NCI-H2081 treated with DMSO at 0.1 percent for 48 hours (cell line): ENCODE measurements at regions not wholly inside any gene's neighbourhood (a gene's known extent, or its start where the extent isn't known, plus 50 kb on each side); places are given as distances from the start of the nearest gene placed in this dataset.
A peak's percentile ranks its signal among the peaks of the same experiment; 100 is the strongest.
"Not testable (repeated sequence)": the region's sequence is repeated elsewhere in the genome, so short reads cannot be mapped to it uniquely, and the experiment has no call there.

Experiments used
- DNase-seq: peaks from one replicate; lab custom pipeline; 2025; lab: John Stamatoyannopoulos, UW

DNA sequence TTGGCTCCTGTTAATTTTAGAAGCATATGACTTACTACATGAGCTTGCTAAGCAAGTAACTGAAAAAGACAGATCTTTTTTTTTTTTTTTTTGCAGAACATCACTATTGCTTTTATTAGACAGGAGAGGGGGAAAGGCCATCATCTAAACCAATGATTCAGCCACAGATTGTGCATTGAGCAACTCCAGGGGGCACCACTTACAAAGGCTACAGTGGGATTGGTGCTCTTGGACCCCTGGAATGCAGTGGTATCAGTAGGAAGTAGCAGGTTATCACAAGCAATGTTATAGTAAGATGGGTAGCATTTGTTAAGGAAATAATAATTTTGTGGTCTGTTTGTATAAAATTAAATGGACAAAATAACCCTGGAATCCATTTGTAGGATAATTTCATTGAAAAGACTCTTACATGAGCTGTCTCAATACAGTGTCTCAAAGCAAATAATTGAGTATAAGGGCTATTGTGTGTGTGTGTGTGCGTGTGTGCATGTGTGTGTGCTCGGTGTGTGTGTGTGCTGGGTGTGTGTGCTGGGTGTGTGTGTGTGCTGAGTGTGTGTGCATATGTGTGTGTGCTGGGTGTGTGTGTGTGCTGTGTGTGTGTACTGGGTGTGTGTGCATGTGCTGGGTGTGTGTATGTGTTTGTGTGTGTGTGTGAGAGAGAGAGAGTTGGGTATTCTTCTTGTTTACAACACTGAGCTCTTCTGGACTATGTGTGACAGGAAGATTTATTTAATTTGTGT lies 296.3 kb downstream of the PCDH7 start:
- no peak for DNase-seq

DNA sequence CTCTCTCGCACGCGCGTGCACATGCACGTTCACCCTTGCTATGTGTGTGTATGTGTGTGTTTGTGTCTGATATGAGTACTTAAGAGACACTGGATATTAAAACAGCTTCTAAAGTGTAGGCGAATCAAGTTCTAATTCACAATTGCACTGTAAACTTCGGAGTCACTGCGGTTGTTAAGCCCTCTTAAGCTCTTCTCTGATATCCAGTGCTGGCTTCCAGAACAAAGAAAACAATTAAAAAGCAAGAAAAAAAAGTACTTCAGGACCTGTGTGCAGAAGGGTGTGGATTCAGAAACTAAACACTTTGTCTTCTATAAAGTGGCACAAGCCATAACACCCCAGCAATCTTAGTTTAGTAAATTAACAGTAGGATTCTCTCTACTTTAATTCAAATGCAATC lies 300.2 kb downstream of the PCDH7 start:
- DNase-seq = no peak

GRCh38 chr4:31021008-31021407 lies 300.8 kb downstream of the PCDH7 start:
- DNase-seq = no peak

- no peak for DNase-seq
Observed at GRCh38 chr4:31022702-31023101, 302.5 kb downstream of the PCDH7 start.

- DNase-seq = no peak
Observed at GRCh38 chr4:31023109-31023508, 302.9 kb downstream of the PCDH7 start.

- DNase-seq = no peak
Observed at GRCh38 chr4:31023742-31024141, 303.6 kb downstream of the PCDH7 start.

DNA sequence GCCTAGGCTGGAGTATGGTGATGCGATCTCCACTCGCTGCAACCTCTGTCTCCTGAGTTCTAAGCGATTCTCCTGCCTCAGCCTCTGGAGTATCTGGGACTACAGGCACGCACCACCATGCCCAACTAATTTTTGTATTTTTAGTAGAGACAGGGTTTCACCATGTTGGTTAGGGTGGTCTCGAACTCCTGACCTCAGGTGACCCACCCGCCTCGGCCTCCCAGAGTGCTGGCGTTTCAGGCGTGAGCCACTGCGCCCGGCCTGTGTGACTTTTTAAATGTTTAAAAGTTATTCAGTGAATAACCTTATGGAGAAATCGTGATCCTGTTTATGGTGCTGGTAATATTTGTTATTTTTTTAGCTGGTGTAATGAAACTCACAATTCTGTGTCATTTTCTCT lies 304.6 kb downstream of the PCDH7 start:
- DNase-seq = not testable (repeated sequence)

GRCh38 chr4:31026256-31026655 lies 306.1 kb downstream of the PCDH7 start:
- DNase-seq = no peak

GRCh38 chr4:31034550-31034949 lies 314.4 kb downstream of the PCDH7 start:
- no peak for DNase-seq

DNA sequence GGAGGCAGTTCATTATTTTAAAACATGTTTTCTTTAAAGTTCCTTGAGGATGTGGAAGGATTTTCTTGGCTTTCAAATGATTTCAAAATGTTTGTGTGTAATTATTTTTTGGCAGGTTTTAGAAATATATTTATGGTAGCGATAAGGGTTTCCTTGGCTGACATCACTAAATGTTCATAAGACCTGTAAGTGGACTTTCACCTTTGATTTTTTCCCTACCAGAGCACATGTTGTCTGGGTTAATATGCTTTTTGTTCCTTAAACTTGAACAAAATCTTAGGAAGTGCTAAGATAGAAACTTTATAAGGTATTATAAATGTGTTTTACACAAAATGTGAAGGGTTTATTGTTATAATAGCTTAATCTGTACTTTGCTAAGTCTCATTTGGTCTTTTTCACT lies 315.6 kb downstream of the PCDH7 start:
- DNase-seq = no peak

GRCh38 chr4:31037703-31038102 lies 317.5 kb downstream of the PCDH7 start:
- DNase-seq = no peak

GRCh38 chr4:31039382-31039781 lies 319.2 kb downstream of the PCDH7 start:
- DNase-seq = no peak

GRCh38 chr4:31040106-31040505 lies 319.9 kb downstream of the PCDH7 start:
- DNase-seq = no peak

GRCh38 chr4:31041385-31041784 lies 321.2 kb downstream of the PCDH7 start:
- no peak for DNase-seq

DNA sequence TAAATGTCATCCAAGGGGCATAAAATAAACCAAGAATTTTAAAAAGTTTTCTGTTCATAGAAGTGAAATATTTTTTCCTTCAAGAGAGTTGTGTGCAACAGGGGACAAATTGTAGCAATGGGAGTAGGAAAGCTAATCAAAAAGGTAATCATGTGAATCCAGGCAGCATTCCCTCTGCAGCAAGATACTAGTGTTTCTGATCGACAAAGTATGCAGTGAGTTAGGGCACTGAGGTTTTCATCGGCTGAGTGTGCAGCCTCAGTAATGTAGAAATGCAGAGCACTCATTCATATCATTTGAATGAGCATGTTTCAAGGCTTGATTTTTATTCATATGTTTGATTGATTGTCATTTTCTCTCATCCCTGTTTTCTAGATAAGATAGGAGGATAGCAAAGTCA lies 321.7 kb downstream of the PCDH7 start:
- DNase-seq = no peak

DNA sequence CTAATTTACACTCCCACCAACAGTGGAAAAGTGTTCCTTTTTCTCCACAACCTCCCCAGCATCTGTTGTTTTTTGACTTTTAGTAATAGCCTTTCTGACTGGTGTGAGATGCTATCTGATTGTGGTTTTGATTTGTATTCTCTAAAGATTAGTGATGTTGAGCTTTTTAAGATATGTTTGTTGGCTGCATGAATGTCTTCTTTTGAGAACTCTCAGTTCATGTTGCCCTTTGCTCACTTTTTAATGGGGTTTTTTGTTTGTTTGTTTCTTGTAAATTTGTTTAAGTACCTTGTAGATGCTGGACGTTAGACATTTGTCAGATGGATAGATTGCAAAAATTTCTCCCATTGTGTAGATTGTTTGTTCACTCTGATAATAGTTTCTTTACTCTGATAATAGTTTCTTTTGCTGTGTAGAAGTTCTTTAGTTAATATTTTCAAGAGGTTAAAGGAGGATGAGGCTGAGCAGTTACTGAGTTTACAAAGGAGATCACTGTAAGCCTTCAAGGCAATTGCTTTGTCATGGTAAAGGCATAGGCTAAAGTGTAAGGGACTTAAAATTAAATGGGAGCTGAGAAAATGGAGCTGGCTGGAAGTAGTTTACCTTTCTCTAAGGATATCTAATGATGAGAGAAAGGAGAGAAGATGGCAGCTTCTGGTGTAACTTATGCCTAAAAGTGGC lies 323.4 kb downstream of the PCDH7 start:
- DNase-seq = no peak

DNA sequence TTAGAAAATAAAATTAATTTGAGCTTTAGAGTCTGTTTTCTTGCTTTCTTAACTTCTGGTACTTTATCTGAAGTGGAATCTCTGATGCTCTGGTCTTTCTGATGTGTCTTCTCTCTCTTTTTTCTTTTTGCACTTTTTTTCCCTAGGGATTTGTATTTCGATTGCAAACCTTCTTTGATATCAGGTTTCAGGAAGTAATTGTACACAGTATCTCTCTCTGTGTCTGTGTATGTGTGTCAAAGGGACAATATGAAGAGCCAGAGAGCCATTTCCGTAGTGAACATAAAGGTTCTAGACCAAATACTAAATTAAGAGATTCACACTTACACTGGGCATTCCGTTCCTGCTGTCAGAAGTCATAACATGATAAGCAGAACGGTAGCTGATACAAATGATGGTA lies 325.0 kb downstream of the PCDH7 start:
- no peak for DNase-seq

GRCh38 chr4:31045724-31046318 lies 325.7 kb downstream of the PCDH7 start:
- peak; percentile 60 for DNase-seq

- DNase-seq = no peak
Observed at GRCh38 chr4:31051151-31051550, 331.0 kb downstream of the PCDH7 start.

DNA sequence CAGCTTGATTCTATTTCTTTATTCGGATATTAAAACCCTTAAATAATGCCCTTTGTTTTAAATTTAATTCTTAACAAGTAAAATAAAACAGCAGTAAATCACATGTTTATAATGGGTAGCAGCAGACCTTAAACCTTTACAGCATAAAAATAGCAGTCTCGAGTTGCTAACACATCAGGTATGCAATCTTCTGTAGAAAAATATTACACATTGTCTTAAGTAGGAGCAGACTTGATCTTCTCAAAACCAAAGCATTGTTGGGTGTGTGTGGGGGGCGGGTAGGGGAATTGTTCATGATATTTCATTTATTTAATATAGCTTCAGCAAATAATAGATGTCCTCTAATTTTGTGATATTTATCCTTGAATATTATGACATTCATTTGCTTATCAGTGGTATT lies 331.4 kb downstream of the PCDH7 start:
- DNase-seq = no peak

DNA sequence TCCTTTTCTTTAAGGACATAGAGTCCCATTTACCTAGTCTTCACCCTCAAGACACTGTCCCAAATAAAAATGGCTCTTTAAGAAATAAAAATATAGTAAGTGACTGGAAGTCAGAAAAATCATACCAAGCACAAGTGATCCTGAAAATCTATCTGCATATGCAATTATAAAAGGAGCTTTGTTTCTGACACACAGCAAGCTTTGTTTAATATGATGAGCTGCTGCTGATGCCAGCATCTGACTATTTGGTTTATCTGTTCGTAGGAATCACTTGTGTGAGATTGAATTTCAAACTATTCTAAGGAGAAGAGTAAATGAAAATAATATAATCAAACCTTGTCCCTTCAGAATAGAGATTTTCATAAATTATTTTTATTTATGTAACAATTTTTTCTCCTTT lies 332.4 kb downstream of the PCDH7 start:
- no peak for DNase-seq

- DNase-seq = no peak
Observed at GRCh38 chr4:31053451-31053850, 333.3 kb downstream of the PCDH7 start.

DNA sequence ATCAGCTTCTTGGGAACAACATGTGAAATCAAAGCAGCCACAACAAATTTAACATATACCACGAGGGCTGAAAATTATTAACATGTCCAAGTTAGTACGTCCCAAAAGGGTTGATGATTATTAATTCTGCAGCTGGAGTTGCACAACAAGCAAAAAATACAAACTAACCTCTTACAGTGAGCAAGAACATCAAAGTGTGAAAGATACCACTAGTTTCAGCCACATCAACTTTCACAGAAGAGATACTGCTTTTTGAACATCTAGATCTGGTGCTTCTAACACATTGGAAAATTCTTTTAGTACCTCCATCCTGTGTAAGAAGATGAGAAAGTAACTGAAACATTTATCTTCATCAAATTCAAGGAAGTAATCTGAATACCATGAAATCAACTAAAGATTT lies 334.1 kb downstream of the PCDH7 start:
- no peak for DNase-seq
